ENCODE measurements at regions not wholly inside any gene's neighbourhood (a gene's known extent, or its start where the extent isn't known, plus 50 kb on each side); places are given as distances from the start of the nearest gene placed in this dataset.
A peak's percentile ranks its signal among the peaks of the same experiment; 100 is the strongest.
"Not testable (repeated sequence)": the region's sequence is repeated elsewhere in the genome, so short reads cannot be mapped to it uniquely, and the experiment has no call there.

DNA sequence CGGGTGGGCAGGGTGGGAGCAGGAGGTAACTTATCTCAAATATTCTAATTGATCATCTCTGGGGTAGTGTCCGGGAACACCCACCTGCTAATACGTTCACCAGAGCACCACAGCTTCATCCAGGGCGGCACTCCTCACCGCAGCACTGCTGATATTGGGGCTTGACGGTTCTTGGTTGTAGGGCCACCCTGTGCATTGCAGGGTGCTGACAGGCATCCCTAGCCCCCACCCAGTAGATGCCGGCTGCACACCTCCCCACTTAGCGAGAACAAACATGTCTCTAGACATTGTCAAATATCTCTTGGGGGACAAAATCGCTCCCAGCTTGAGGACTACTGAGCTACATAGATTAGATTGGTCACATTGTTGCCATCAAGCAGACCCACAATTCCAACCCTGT, 73.9 kb upstream of the WASF3 start:
- DNase-seq (ENCODE audit: low spot score): no peak

DNA sequence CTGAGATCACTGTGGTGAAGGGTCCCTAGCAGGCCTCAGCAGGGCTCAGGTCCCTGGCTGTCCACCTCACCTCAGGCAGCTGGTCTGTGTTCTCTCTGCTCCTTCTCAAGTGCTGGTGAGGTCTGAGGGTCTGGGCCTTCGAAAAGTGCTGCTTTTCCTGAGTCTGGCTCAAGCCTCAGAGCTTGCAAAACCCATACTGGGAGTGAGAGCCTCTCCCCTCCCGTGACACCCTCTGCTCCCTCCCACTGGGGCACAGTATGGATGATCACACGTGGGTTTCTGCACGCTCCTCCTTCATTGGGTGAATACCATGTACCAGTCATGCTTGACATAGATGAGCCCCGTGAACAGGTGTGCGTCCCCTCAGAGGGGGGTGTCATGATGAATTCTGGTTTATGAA, 73.3 kb upstream of the WASF3 start:
- no peak for DNase-seq (ENCODE audit: low spot score)

DNA sequence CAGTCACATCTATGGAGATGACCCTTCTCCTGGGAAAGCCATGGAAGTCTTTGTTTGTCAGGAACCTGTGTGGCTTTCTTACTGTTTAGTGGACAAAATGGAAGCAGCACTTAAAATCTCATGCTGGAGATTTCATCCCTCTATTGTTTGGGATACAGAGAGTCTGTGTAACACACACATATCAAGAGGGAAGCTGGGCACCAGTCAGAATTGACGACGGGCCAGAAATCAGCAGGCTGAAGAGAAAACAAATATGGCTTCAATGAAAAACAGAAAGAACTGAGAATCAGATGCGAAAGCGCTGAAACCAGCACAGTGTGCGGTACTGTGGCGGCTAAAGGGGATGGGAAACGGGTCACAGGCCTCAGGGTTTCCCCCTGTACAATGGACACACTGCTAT, 72.2 kb upstream of the WASF3 start:
- no peak for DNase-seq (ENCODE audit: low spot score)

DNA sequence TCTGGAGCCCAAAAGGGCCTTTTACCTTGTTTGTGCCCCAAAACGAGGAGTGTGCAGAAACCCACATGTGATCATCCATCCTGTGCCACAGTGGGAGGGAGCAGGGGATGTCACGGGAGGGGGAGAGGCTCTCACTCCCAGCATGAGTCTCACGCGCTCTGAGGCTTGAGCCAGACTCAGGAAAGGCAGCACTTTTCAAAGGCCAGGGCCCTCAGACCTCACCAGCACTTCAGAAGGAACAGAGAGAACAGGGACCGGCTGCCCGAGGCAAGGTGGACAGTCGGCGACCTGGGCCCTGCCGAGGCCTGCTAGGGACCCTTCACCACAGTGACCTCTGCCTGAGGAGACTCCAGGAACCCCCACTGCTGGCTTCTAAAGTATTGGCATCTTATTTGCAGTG, 71.7 kb upstream of the WASF3 start:
- no peak for DNase-seq (ENCODE audit: low spot score)

DNA sequence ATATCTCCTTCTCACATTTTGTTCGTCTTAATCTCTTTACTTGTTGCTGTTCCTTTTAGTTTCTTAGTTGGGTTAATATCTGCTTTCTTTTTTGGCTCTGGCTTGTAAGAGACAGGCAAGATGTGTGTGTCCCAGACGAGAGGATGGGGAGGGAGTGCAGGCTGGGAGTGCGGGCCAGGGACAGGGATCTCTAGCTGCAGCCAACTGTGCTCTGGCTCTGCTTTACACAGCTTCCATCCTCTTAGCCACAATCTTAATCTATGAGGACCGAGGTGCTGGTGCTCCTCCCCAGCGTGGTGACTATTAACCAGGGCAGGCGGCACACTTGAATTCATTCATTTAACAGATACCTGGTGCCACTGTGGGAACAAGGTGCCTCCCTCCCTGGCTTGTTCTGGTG, 70.9 kb upstream of the WASF3 start:
- DNase-seq (ENCODE audit: low spot score): no peak

DNA sequence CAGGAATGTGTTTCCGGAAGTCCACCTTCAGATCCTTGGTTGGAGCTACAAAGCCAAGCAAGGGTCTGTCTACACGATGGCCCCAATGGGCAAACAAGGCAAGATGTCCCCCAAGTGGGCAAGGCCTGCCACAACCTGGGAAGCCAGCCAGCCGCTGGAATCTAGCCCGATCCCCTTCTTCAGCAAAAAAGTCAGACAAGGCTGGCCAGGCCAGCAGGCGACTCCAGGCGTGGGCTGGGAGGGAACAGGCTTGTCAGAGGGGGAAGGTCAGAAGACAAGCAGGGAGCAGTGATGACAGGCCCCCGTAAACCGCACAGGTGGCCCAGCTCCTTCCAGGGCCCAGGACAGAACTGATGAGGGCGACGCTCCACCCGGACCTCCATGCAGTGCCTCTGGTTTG, 69.7 kb upstream of the WASF3 start:
- DNase-seq (ENCODE audit: low spot score): no peak

DNA sequence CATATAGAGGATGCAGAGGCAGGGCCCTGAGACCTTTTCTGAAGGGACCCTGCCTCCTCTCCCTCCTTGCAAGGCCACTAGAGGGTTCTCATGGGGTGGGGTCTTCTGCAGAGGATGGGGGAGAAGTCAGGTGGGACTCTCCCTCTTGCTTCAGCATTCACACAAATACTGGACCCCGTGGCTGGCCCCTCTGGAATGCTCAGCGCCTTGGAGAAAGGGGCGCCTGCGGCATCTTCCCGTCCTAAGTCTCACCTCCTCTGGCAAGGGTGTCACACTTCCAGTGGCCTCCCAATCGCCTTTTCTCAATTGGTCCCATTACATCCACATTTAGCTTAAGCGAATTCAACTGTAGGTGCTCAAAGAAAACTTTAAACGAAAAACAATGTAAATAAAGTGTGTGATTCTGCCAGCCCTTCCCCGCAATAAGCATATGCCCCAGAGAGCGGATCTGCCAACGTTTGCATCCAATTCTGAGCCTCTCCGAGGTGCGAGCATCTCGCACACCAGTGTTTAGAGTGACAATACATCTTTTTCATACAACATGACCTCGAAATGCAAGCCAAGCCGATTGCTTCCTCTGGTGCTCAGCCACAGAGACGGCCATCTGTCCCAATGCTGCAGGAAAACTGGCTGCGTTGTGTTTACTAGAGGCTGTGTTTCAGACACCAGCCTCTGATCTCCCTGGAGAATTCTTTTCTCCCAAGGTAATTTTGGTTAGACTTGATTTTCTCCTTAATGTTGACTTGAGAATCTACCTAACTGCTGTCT, 69.1 kb upstream of the WASF3 start:
- DNase-seq (ENCODE audit: low spot score): no peak

GRCh38 chr13:26492301-26492700, 65.2 kb upstream of the WASF3 start:
- not testable (repeated sequence) for DNase-seq (ENCODE audit: low spot score)

DNA sequence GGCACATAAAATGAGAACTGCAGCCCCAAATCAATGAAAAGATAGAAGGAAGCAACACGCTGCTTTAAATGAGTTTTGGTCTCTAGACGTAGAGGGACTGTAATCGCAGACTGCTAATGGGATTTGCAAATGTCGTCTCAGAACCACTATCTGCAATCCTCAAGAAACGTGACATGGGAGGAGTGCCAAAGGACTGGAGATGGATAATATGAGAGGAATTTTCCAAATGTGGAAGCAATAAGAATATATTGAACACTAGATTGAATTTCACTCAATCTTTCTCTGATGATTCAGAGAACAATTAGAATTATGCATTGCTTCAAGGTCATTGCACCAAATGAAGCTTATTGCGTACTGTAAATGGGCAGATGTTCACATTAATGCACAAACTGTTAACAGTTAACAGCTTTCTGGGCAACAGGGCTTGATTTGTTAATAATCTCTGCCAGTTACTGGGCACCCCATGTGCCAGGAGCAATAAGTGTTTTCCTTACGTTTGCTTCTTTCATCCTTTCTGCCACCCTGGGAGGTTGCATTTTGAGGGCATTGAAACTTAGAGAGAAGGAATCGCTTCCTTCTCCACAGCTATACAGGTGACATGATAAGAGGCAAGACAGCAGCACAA, 62.8 kb upstream of the WASF3 start:
- no peak for DNase-seq (ENCODE audit: low spot score)

DNA sequence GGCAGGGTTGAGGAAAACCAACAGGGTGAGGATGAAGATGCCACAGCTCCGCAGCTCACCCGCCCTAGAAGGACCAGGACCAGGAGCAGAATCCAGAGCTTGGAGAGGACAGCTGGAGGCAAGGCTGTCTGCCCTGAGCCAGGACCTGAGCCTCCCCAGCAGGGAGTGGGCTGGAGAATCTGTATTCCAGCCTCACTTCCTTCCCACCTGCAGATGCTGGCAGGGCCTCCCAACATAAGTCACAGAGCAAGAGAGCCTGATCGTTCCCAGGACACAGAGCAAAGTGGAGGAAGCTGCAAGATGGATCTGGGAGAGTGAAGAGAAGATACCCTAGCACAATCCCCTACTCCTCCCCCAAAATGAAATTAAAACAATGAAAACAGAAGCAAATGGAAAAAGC, 61.7 kb upstream of the WASF3 start:
- no peak for DNase-seq (ENCODE audit: low spot score)

DNA sequence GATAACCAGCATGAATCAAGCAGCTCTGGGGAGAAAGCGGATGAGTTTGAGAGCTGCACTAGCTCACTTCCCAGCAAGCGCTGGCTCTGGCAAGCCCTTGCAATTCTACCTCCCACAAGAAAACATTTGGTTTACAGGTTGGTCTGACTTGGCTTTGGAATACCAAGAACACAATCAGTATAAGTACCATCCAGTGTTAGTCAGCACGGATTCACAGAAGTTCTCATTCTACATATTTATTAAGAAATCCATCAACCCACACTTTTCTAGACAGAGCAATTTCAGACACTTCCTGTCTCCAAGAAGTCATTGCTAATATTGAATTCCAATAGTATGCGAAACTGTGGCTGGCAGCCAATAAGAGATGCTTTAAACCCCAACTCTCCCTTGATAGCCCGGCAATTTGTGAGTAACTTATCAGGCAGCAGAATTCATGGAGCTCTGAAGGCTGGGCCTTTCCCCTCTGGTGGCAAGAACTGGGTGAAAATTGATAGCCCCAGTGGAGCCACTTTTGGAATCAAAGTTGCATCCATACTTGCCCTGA, 59.4 kb upstream of the WASF3 start:
- DNase-seq (ENCODE audit: low spot score): no peak

DNA sequence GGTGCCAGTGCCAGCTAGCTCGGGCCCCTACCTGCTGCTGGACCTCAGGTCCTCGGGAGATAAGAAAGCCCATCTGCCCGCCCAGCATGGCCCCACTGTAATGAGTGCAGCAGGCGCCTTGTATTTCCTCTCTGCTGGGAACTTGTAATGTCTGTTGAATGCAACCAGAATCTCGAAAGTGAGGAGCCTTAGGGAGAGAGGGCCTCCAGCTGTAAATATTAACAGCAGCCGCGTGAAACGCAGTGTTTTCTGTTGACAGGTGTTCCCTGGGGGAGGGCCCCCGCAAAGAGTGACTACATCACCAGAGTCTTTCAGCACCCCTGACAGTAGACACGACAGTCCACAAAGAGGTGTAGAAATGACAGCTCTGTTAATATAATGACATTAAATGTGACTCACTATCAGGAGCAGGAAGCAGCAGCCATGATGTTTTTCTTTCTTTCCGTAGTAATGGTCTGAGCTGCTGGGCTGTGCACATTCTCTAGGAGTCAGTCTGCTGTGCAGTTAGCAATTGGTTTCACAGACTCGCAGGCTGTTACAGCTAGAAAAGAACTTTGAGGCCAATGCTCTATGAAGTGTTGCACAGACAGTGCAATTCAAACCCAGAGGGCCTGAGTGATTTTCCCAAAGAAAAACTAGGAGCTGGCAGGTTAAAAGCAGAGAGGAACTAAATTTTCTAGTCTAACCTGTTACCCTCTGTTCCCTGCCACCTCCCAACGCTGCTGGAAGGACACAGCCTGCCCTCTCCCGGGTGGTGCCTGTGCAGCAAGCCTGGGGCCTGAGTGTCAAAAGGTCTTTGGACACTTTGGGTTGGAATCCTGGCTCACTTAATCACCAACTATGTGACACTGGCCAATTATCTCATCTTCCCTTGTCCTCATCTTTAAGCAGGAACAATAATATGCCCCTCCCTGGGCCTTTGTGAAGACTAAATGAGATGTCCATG, 58.6 kb upstream of the WASF3 start:
- peak; percentile 20 for DNase-seq (ENCODE audit: low spot score)

DNA sequence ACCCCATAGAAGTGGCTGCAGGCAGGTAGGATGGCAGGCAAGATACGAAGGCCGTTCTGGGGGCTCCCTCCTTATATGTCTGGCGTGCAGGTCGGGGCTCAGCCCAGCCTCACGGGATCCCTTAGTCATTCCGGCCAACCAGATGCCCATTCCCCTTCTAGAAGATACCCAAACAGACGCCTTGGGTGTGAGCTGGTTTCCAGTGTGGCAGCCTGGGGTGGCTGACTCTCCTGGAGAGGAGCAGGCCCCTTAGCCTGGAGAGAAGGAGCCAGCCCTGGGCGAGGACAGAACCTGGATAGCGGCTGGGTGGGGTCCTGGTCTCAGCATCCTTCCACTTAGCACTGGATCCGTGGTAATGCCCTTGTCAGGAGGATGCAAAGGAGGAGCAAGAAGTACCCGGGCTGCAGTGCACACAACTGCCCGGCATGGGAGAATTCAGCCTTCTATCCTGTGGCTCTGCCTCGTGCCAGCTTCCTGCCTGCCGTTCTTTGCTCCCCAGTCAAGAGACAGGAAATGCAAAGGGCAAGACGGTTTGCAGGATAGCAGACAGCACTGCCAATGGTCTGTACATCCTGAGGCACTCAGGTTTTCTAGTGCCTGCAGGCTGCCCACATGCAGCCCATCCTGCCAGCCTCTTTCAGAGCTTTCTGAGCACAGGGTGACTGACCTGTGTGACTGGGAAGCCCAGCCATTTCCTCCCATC, 56.7 kb upstream of the WASF3 start:
- DNase-seq (ENCODE audit: low spot score): no peak

DNA sequence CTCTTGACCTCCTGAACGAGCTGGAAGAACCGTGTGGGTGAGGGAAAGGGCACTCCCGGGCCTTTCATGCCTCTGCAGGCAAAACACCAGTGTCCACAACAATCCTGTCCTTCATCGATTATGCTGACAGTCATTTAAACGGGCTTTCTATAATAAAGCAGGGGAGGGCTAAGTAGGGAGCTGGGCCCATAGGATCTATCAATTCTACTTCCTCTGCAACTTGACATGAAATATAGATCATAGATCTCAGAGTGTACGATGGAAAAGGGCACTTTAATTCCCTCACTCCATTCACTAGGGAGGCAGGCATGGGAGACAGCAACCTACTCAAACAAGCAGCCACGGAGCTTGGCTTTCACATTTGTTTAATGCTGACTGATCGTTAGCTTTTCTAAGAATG, 55.8 kb upstream of the WASF3 start:
- no peak for DNase-seq (ENCODE audit: low spot score)

DNA sequence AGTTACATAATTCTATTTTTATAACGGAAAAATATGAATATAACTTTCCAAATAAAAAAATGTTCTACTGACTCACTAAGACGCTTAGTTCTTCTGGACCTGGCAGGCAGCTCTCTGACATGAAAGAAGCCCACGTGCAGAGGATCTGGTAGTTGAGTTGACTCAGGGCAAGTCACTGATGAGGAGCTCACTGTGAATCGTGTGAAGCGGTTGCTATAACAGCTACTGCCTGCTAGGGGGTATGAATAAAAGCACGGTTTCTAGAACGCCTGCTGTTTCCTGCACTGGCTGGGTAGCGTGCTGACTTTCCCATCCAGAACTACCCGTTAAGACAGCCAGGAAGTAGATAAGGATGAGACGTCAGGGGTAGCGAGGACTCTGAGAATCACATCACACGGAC, 54.7 kb upstream of the WASF3 start:
- DNase-seq (ENCODE audit: low spot score): no peak

DNA sequence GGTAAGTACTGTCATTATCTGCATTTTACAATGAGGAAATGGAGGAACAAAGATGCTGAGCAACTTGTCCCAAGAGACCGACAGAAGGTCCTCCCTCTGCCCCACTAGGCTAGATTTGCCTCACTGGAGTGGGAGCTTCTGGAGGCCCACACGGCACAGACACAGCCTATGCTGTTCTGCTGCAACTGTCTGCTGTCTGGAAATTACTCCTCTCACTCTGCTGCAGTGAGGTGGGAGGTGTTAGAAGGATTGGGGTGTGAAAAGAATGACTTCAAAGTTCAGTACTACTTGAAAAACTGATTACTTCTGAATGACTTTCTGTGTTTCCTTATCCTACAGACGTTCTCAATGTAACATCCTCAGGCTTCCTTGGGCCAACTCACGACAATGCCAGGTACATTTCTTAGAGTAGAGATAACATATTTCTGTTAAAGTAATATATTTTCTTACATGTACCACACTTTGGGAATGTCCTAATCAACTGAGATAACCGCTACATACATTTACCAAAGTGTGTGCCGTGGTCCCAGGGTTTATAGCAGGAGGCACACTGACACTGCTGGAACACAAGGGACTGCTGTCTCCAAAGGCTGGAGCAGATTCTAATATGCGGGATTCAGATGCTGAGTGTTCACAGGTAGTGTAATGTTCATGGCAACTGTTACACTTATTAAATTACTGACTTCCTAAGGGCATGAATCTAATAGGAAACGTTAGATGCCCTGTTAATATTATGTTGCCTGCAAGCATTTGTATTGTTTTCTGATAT, 53.5 kb upstream of the WASF3 start:
- DNase-seq (ENCODE audit: low spot score): no peak
